Thyroid gland (tissue), 4 donors: ENCODE measurements at regions not wholly inside any gene's neighbourhood (a gene's known extent, or its start where the extent isn't known, plus 50 kb on each side); places are given as distances from the start of the nearest gene placed in this dataset.

Source experiments
- POLR2A ChIP-seq, 2 donors: fragments of 450-650 bp; IDR thresholded peaks; one replicate each; pipeline ENCODE4 v1.6.1; 2017; ENCODE audit warnings: antibody characterized with exemption in 2 of 2, mild to moderate bottlenecking in 2 of 2, moderate library complexity in 1 of 2
- TF ChIP-seq, protein P1 (sequence below), 6 experiments: fragments of 200-600 bp in 3 of 6; fragments of 450-650 bp in 3 of 6; sonication (generic) in 3 of 6; IDR thresholded peaks; one replicate each; pipeline ENCODE4 v1.5.1; 2016 to 2019; ENCODE audit warnings: antibody characterized with exemption in 6 of 6, mild to moderate bottlenecking in 2 of 6, inconsistent platforms in 1 of 6, moderate library complexity in 1 of 6

- TF ChIP-seq, protein P1, sequence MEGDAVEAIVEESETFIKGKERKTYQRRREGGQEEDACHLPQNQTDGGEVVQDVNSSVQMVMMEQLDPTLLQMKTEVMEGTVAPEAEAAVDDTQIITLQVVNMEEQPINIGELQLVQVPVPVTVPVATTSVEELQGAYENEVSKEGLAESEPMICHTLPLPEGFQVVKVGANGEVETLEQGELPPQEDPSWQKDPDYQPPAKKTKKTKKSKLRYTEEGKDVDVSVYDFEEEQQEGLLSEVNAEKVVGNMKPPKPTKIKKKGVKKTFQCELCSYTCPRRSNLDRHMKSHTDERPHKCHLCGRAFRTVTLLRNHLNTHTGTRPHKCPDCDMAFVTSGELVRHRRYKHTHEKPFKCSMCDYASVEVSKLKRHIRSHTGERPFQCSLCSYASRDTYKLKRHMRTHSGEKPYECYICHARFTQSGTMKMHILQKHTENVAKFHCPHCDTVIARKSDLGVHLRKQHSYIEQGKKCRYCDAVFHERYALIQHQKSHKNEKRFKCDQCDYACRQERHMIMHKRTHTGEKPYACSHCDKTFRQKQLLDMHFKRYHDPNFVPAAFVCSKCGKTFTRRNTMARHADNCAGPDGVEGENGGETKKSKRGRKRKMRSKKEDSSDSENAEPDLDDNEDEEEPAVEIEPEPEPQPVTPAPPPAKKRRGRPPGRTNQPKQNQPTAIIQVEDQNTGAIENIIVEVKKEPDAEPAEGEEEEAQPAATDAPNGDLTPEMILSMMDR (IDR thresholded peaks at IDR 0.05), result no peak
- TF ChIP-seq POLR2A (IDR thresholded peaks at IDR 0.05), result no peak
Observed at GRCh38 chr2:77866661-77867060, 344.5 kb upstream of the LRRTM4 start.
